ENCODE measurements at regions not wholly inside any gene's neighbourhood (a gene's known extent, or its start where the extent isn't known, plus 50 kb on each side); places are given as distances from the start of the nearest gene placed in this dataset.

- no TSS peak for BruUV-seq (replicated peaks)
- TF ChIP-seq EZH2 (IDR thresholded peaks at IDR 0.05; ENCODE audit: borderline replicate concordance, low read depth, low read length, poor library complexity, severe bottlenecking) = no peak
- POLR2A ChIA-PET (ENCODE audit: low non-redundant PET) = no interaction called here
Measured at GRCh38 chr6:100307561-100307960, 157.2 kb downstream of the SIM1 start.

GRCh38 chr6:100305209-100305869, 159.4 kb downstream of the SIM1 start:
- H3K9me3 ChIP-seq (ENCODE audit: low read depth, low read length, poor library complexity, severe bottlenecking) = no peaks in the 10 kb centered on the region
- POLR2A ChIA-PET (ENCODE audit: low non-redundant PET) = no interaction called here
- no peak overlapping the region for H3K4me3 ChIP-seq (ENCODE audit: low read depth, low read length, poor library complexity, severe bottlenecking)
- CTCF ChIA-PET = no interaction called here
- no peaks in the 10 kb centered on the region for H3K4me1 ChIP-seq (ENCODE audit: insufficient read depth, low read length, poor library complexity, severe bottlenecking)
- H3K36me3 ChIP-seq (ENCODE audit: insufficient read depth, low read length, poor library complexity, severe bottlenecking) = no peaks in the 10 kb centered on the region
- H3K27me3 ChIP-seq (replicated peaks; ENCODE audit: insufficient read depth, low read depth, low read length, poor library complexity) = no peaks in the 10 kb centered on the region
- BruUV-seq (replicated peaks) = no TSS peak
- no peak for DNase-seq (ENCODE audit: low spot score)
- intact Hi-C loops (cut with micrococcal nuclease; ENCODE audit: unreplicated experiment) = no loop called here
- no peak for TF ChIP-seq CTCF (conservative IDR thresholded peaks at IDR 0.05; ENCODE audit: low read depth, low read length)
- TF ChIP-seq EZH2 (IDR thresholded peaks at IDR 0.05; ENCODE audit: borderline replicate concordance, low read depth, low read length, poor library complexity, severe bottlenecking) = no peak
- no peak overlapping the region for H3K27ac ChIP-seq (ENCODE audit: low read depth, low read length, poor library complexity, severe bottlenecking)

More at GRCh38 chr6:100307561-100307960, 157.2 kb downstream of the SIM1 start:
- H3K9me3 ChIP-seq (ENCODE audit: low read depth, low read length, poor library complexity, severe bottlenecking) = no peaks in the 10 kb centered on the region
- H3K36me3 ChIP-seq (ENCODE audit: insufficient read depth, low read length, poor library complexity, severe bottlenecking) = no peaks in the 10 kb centered on the region
- DNase-seq (ENCODE audit: low spot score) = no peak
- intact Hi-C loops (cut with micrococcal nuclease; ENCODE audit: unreplicated experiment) = no loop called here
- no peaks in the 10 kb centered on the region for H3K4me1 ChIP-seq (ENCODE audit: insufficient read depth, low read length, poor library complexity, severe bottlenecking)
- H3K27ac ChIP-seq (ENCODE audit: low read depth, low read length, poor library complexity, severe bottlenecking) = no peak overlapping the region
- no peak overlapping the region for H3K4me3 ChIP-seq (ENCODE audit: low read depth, low read length, poor library complexity, severe bottlenecking)
- CTCF ChIA-PET = no interaction called here
- no peaks in the 10 kb centered on the region for H3K27me3 ChIP-seq (replicated peaks; ENCODE audit: insufficient read depth, low read depth, low read length, poor library complexity)

- no peak for TF ChIP-seq EZH2 (IDR thresholded peaks at IDR 0.05; ENCODE audit: borderline replicate concordance, low read depth, low read length, poor library complexity, severe bottlenecking)
- TF ChIP-seq CTCF (conservative IDR thresholded peaks at IDR 0.05; ENCODE audit: low read depth, low read length) = no peak
- CTCF ChIA-PET = no interaction called here
- POLR2A ChIA-PET (ENCODE audit: low non-redundant PET) = no interaction called here
Measured at GRCh38 chr6:100304575-100304974, 160.1 kb downstream of the SIM1 start.

GRCh38 chr6:100301731-100302130, 163.0 kb downstream of the SIM1 start:
- no peaks in the 10 kb centered on the region for H3K9me3 ChIP-seq (ENCODE audit: low read depth, low read length, poor library complexity, severe bottlenecking)
- no peaks in the 10 kb centered on the region for H3K27me3 ChIP-seq (replicated peaks; ENCODE audit: insufficient read depth, low read depth, low read length, poor library complexity)
- DNase-seq (ENCODE audit: low spot score) = no peak
- intact Hi-C loops (cut with micrococcal nuclease; ENCODE audit: unreplicated experiment) = no loop called here
- ChIA-PET CTCF (no interaction called here), POLR2A (ENCODE audit: low non-redundant PET) (no interaction called here)
- no TSS peak for BruUV-seq (replicated peaks)
- H3K4me1 ChIP-seq (ENCODE audit: insufficient read depth, low read length, poor library complexity, severe bottlenecking) = no peaks in the 10 kb centered on the region
- no peaks in the 10 kb centered on the region for H3K36me3 ChIP-seq (ENCODE audit: insufficient read depth, low read length, poor library complexity, severe bottlenecking)
- no peak overlapping the region for H3K27ac ChIP-seq (ENCODE audit: low read depth, low read length, poor library complexity, severe bottlenecking)
- H3K4me3 ChIP-seq (ENCODE audit: low read depth, low read length, poor library complexity, severe bottlenecking) = no peak overlapping the region
- no peak for TF ChIP-seq EZH2 (IDR thresholded peaks at IDR 0.05; ENCODE audit: borderline replicate concordance, low read depth, low read length, poor library complexity, severe bottlenecking)
- no peak for TF ChIP-seq CTCF (conservative IDR thresholded peaks at IDR 0.05; ENCODE audit: low read depth, low read length)

More at GRCh38 chr6:100304575-100304974, 160.1 kb downstream of the SIM1 start:
- Histone ChIP-seq H3K9me3 (ENCODE audit: low read depth, low read length, poor library complexity, severe bottlenecking) (no peaks in the 10 kb centered on the region), H3K4me3 (ENCODE audit: low read depth, low read length, poor library complexity, severe bottlenecking) (no peak overlapping the region), H3K27ac (ENCODE audit: low read depth, low read length, poor library complexity, severe bottlenecking) (no peak overlapping the region), H3K4me1 (ENCODE audit: insufficient read depth, low read length, poor library complexity, severe bottlenecking) (no peaks in the 10 kb centered on the region), H3K27me3 (replicated peaks; ENCODE audit: insufficient read depth, low read depth, low read length, poor library complexity) (no peaks in the 10 kb centered on the region), H3K36me3 (ENCODE audit: insufficient read depth, low read length, poor library complexity, severe bottlenecking) (no peaks in the 10 kb centered on the region)
- no TSS peak for BruUV-seq (replicated peaks)
- intact Hi-C loops (cut with micrococcal nuclease; ENCODE audit: unreplicated experiment) = no loop called here
- no peak for DNase-seq (ENCODE audit: low spot score)

All from A673 (cell line).